SH-SY5Y (cell line): ENCODE measurements at regions not wholly inside any gene's neighbourhood (a gene's known extent, or its start where the extent isn't known, plus 50 kb on each side); places are given as distances from the start of the nearest gene placed in this dataset.

Experiments
- GATA2 ChIP-seq: IDR thresholded peaks from 2 replicates; pipeline ENCODE4 v1.6.1; 2011; ENCODE audit warnings: mild to moderate bottlenecking, low read depth, low read length
- GATA3 ChIP-seq: IDR thresholded peaks from 2 replicates; pipeline ENCODE4 v1.6.1; 2011; ENCODE audit warnings: low read depth, mild to moderate bottlenecking, low read length, moderate library complexity

GRCh38 chr12:13387101-13387500 lies 190.6 kb downstream of the EMP1 start:
- no peak for TF ChIP-seq GATA2
- TF ChIP-seq GATA3: no peak

GRCh38 chr12:13386323-13387039 lies 190.0 kb downstream of the EMP1 start:
- TF ChIP-seq GATA2 (no peak), GATA3 (no peak)

- TF ChIP-seq GATA2 (no peak), GATA3 (no peak)
These were observed 186.9 kb downstream of the EMP1 start for GRCh38 chr12:13383379-13383778.

GRCh38 chr12:13380297-13380696 lies 183.8 kb downstream of the EMP1 start:
- TF ChIP-seq GATA2: no peak
- no peak for TF ChIP-seq GATA3

GRCh38 chr12:13379531-13380188 lies 183.1 kb downstream of the EMP1 start:
- TF ChIP-seq GATA3 (no peak), GATA2 (no peak)

- TF ChIP-seq GATA2 (no peak), GATA3 (no peak)
These were observed 181.2 kb downstream of the EMP1 start for GRCh38 chr12:13377698-13378097.

GRCh38 chr12:13376610-13377373 lies 180.3 kb downstream of the EMP1 start:
- TF ChIP-seq GATA3: no peak
- no peak for TF ChIP-seq GATA2

- TF ChIP-seq GATA2 (no peak), GATA3 (no peak)
These were observed 179.2 kb downstream of the EMP1 start for GRCh38 chr12:13375583-13376345.

- no peak for TF ChIP-seq GATA2
- TF ChIP-seq GATA3: no peak
These were observed 178.3 kb downstream of the EMP1 start for GRCh38 chr12:13374793-13375192.

- no peak for TF ChIP-seq GATA2
- TF ChIP-seq GATA3: no peak
These were observed 177.3 kb downstream of the EMP1 start for GRCh38 chr12:13373803-13374202.

- no peak for TF ChIP-seq GATA2
- no peak for TF ChIP-seq GATA3
These were observed 176.6 kb downstream of the EMP1 start for GRCh38 chr12:13373131-13373530.

GRCh38 chr12:13372386-13372785 lies 175.9 kb downstream of the EMP1 start:
- TF ChIP-seq GATA2: no peak
- TF ChIP-seq GATA3: no peak

- TF ChIP-seq GATA3: no peak
- TF ChIP-seq GATA2: no peak
These were observed 175.3 kb downstream of the EMP1 start for GRCh38 chr12:13371797-13372196.

- TF ChIP-seq GATA2: no peak
- no peak for TF ChIP-seq GATA3
These were observed 174.8 kb downstream of the EMP1 start for GRCh38 chr12:13371367-13371766.

- TF ChIP-seq GATA3 (no peak), GATA2 (no peak)
These were observed 173.0 kb downstream of the EMP1 start for GRCh38 chr12:13369474-13370056.

GRCh38 chr12:13368971-13369370 lies 172.4 kb downstream of the EMP1 start:
- TF ChIP-seq GATA3 (no peak), GATA2 (no peak)
